HG03139 (cell line): ENCODE measurements at regions not wholly inside any gene's neighbourhood (a gene's known extent, or its start where the extent isn't known, plus 50 kb on each side); places are given as distances from the start of the nearest gene placed in this dataset.

Experiments used
- ATAC-seq: cut with Tn5 transposase; IDR thresholded peaks from one replicate; pipeline ENCODE4 v1.9.1; 2021; ENCODE audit not compliant: unreplicated experiment

DNA sequence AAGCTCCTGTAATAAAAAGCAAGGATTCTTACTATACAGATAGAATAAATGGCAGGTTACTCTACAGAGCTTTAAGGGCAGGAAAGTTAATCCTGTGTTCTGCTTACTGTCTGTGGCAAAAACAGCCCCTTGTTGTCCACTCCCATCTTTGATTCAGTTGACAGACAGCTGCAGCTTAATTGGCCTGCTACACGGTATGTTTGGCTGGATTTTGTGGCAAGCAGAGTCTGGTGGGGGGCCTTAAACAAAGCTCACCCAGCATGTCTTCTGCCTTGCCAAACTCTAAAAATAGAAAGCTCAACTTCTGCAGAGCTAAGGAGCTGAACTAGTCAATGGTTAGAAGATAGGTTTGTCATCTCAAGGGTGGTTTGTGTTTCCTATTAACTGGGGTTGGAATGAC is 407.2 kb downstream of the HLX start:
- ATAC-seq = no peak

GRCh38 chr1:221289103-221289502 is 409.9 kb downstream of the HLX start:
- ATAC-seq = no peak

DNA sequence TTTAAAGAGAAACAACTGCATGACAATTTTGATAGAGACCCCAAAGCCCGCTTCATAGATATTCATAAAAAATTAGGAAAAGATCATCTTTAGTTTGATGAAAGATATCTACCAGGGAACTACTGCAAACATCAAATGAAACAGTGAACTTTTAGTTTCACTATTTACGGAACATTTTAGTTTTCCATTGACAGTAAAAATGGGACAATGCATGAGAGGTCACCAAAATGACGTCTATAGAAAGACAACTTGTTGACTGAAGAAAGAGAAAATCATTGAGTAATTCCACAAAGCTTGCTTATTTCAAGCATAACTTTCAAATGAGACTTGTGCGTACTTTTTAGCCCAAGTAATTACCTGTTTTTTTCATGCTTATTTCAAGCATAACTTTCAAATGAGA is 411.4 kb downstream of the HLX start:
- no peak for ATAC-seq

GRCh38 chr1:221291113-221291512 is 411.9 kb downstream of the HLX start:
- no peak for ATAC-seq

DNA sequence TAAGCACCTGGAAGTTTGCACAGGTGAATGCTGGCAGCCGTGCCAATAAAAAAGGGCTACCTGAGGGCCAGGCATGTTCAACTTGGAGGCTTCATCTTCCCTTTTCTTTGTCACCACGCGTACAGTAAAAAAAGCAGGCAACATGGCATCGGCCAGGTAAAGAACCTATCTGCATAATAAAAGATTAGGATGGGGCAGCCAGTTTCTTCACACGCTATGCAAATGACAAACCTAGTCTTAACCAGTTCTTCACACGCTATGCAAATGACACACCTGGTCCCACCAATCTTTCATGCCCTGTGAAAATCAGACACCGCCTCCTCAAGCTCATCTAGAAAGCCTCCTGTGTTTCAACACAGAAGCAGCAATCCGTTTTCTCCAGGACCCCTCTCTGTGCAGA is 413.4 kb downstream of the HLX start:
- ATAC-seq = no peak

DNA sequence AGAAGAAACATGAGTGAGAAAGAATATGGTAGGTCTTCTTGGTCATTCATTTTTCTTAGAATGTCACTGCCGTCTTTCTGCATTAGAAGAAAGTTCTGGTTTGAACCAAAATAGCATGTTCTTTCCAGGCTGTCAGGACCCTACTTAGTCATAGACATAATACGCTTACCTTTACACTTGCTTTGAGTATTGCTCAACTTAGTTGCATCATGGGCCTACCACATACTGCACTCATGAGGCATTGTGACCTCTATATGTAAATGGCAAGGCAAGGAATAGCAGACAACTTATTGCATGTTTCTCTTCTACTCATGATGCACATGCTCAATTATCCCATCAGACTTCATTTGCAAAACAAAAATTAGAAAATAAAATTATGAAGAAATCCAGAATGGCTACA is 415.0 kb downstream of the HLX start:
- ATAC-seq = no peak

- no peak for ATAC-seq
Observed at GRCh38 chr1:221302357-221302756, 423.1 kb downstream of the HLX start.

DNA sequence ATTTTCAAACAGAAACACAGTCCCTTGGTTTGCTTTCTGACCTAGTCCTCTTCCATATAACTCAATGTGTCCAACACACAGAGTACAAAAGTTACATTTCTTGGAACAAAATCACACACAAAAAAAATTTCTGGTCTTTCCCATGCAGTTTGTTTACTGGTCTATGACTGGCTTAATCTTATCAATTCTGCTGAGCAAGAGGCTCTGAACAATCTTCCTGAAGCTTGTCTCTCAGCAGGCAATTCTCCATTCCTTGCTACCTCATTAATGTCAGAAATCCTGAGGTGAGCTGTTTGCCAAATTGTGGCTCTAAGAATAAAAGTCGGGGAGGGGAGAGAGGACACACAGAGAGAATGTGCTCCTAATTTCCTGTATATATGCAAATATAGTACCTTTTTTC is 423.6 kb downstream of the HLX start:
- ATAC-seq = no peak

DNA sequence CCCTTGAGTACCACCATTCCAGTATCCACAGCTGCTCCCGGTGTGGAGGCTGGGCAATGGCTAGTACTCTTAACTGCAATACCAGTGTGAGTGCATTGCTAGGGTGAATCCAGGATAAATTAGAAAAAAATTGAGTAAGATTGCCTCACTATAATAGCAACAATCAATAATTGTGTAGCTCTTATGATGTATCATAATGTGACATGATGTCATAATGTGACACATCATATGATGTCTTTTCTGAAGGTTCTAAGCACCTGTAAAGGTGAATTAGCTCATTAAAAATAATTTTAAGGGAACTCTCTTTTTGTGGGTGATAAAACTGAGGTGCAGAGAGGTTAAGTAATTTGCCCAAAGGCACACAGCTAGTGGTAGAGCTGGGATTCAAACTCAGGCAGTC is 424.4 kb downstream of the HLX start:
- ATAC-seq = no peak

GRCh38 chr1:221306239-221306638 is 427.0 kb downstream of the HLX start:
- ATAC-seq = no peak

DNA sequence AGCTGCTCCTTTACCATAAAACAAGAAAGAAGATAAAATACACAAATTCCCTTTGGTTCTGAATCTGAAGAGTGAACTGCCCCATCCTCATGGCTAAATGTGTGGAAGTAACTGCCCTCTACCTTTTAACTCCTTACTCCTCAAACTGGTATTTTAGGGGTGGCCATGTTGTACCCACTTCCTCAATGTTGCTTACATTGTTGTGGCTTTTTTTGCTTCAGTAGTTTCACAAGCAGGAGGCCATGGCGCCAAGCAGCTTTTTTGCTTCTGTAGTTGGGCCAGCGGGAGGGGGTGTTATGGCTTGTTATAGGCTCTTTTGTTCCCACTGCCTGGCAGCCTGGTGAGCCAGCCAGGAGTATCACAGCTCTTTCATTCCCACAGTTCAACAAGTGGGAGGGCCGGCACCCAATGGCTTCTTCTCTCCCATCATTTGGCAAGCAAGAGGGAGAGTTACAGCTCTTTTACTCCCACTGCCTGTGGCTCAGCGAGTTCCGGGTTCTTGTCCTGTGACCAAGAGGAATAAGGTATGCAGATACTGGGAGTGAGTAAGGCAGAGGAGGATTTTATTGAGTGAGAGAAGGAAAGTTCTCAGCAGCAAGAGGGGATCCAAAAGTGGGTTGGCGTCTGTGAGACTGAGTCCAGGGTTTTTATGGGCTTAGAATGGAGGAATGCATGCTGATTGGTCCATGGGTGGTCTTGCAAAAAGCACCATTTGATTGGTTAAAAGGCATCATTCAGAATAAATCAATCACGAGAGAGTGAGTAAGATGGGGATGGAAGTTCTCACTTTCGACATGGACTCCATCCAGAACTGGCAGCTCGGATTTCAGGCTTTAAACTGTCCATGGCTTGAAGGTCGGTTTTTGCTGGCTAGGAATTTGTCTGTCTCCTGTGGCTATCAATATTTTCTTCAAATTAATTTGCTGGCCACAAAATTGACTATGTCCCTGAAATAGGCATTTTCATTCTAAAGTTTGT is 429.6 kb downstream of the HLX start:
- ATAC-seq = no peak

DNA sequence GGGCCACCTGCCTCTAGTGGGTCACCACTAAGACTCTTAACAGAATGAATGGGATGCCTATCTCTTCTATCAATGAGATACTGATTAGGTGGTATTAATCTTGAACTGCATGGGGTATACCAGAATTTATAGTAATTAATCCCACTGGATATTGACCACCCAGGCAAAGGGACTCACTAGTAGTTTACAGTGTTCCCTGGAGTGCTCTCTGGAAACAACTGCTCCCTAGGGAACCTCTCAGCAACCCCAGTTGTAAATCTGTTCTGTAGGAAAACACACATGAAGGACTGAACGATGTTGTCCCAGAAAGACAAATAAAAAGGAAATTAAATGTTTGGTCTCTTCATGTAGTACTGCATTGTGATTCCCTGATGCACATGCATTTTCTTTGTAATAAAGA is 430.5 kb downstream of the HLX start:
- no peak for ATAC-seq

GRCh38 chr1:221310180-221310579 is 430.9 kb downstream of the HLX start:
- ATAC-seq = no peak

- no peak for ATAC-seq
Observed at GRCh38 chr1:221315330-221315729, 426.6 kb downstream of the DUSP10 start.

DNA sequence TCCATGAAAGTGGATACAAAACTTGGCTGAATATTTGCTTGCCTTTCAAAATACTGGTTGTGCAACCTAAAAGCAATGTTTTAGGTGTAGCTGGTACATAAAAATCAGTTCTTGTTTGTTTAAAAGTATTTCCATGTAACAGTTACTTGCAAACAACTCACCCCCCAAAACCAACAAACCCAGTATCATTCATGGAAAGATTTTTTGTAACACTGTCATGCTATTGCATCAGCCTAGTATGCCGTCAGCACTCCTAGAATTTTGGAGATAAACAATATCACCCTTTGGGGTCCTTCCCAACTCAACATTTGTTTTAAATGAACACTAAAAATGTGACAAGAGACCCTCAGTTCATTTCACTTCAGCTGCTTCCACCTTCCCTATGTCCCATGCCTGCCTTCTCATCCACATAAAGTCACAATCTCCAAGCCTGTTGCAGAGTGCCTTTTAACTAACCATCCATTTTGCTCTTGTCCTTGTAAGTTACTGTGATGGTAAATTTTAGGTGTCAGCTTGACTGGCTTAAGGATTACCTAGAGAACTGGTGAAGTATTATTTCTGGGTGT is 425.3 kb downstream of the DUSP10 start:
- ATAC-seq = no peak

- ATAC-seq = no peak
Observed at GRCh38 chr1:221317537-221317936, 424.4 kb downstream of the DUSP10 start.

- no peak for ATAC-seq
Observed at GRCh38 chr1:221327954-221328353, 413.9 kb downstream of the DUSP10 start.

DNA sequence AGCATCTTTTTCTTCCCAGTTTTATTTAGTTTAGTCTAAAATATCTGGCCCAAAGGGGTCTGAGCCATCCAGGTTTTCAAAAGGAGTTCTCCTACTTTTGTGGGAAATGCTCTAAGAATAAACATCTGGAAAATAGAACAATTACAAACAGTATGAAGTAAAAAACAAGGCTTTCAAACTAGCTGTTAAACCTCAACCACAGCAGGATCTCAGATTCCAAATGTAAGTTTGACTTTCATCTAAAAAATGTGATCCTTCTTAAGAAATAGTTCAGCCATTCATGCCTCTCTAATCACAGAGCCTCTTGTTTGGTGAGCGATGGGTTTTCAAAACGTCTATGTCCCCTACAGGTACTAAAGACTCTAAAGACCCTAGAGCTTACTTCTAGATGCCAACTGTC is 413.5 kb downstream of the DUSP10 start:
- no peak for ATAC-seq

DNA sequence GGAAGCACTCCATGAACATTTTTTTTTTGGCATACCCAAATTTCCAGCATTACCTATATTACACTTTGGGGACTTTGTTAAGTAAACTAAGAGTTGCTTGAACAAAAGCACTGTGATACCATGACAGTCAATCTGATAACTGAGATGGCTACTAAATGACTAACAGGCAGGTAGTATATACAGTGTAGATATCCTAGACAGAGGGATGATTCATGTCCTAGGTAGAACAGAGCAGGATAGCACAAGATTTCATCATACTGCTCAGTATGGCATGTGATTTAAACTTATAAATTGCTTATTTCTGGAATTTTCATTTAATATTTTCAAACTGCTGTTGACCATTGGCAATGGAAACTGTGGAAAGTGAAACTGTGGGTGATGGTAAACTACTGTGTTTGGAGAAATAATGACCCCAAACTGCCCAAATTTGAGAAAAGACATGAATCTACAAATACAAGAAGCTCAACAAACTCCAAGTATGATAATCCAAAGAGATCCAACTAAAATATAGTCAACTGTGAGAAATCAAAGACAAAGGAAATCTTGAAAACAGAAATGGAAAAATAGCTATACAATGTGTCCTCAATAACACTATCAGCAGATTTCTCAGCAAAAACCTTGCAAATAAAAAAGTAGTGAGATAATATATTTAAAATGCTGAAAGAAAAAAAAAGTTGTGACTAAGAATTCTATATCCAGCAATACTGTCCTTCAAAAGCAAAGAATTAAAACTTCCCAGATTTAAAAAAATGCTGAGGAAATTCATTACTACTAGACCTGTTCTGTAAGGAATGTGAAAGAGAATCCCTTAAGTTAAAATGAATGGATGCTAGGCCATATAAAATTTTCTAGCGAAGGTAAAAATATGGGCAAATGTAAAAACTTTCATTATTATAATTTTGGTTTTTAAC is 410.4 kb downstream of the DUSP10 start:
- ATAC-seq = no peak

DNA sequence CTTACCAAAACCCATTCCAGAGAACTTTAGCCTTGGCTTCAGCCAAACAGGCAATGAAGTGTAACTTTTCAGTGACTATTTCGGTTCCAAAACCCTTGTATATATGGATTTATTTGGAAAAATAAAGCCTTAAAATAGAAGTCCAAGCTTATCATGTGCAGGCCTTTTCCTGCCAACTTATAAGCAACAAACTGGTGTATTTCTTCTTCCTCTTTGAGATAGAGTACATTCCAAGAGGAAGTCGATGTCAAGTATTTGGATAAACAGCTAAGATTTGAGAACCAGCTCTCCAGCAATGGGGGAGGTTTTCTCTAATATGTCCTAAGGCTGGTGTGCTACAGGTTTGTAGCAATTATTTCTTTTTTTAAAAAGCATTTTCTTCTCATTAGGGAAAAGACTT is 407.8 kb downstream of the DUSP10 start:
- no peak for ATAC-seq
